Right ventricle myocardium inferior (tissue), 1 donor: ENCODE measurements at regions not wholly inside any gene's neighbourhood (a gene's known extent, or its start where the extent isn't known, plus 50 kb on each side); places are given as distances from the start of the nearest gene placed in this dataset.
A peak's percentile ranks its signal among the peaks of the same experiment; 100 is the strongest.
"Not testable (repeated sequence)": the region's sequence is repeated elsewhere in the genome, so short reads cannot be mapped to it uniquely, and the experiment has no call there.

Source experiments
- ATAC-seq: fragments of 200-7000 bp; cut with Tn5 transposase; one replicate; pipeline ENCODE4 v1.9.1; 2020; ENCODE audit warnings: mild to moderate bottlenecking, moderate library complexity
- DNase-seq: peaks from one replicate; pipeline ENCODE4 v3.0.0; 2021; ENCODE audit errors: missing footprints
- intact Hi-C: fragments of 100-400 bp; cut with DNase I; formaldehyde crosslinking; loops from one replicate; pipeline ENCODE4 v1.11.0; 2022
- donor health status: DM: no; HTN: yes; CAD: no; lungs with severe emphysema.

DNA sequence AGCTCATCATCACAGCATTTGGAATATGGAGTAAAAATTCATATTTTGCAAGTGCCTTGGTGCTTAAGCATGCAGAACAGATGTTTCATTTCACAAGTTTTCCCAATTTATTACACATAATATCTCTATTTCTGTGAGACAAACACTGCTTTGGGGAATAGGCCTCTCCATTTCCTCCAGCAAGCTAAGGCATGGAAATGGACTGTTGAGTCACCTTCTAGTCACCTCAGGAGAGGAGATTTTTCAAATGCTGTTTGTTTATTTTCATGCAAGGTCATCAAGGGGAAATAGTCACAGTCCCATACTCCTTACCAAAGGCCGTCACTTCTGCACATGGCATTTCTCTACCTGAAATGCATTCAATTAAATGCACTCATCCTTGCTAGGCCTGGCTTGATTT lies 57.4 kb upstream of the NUTM2D start:
- intact Hi-C loops, DNase-seq, ATAC-seq: not testable (repeated sequence)

DNA sequence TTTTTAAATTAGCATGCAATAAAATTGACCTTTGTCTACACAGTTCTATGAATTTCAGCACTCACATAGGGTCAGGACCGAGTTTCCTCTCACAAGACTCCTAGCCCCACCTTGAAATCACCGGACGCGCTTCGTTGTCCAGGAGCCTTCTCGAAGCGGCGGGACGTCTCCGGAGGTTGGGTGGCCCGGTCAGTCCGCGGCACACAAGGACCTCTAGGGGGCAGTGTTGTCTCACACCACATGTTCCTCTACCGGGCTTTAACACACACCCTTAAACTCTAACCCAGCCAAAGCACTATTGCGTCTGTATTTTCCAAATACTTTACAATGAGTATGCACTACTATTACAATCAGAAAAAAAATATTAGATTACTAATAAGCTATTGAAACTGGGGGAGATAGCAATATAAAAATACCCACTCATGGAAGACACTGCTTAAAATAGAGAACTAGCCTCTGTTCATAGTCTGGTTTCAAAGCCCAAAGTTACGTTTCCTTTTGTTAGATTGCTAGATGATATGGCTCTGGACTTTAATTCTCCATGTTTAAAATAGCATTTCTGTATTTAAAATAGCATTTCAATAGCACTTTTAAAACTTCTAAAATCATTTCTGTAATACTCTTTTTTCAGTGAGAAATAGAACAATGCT lies 56.0 kb upstream of the NUTM2D start:
- intact Hi-C loops, result not testable (repeated sequence)
- DNase-seq, result peak; percentile 80
- peak; percentile 99 for ATAC-seq

DNA sequence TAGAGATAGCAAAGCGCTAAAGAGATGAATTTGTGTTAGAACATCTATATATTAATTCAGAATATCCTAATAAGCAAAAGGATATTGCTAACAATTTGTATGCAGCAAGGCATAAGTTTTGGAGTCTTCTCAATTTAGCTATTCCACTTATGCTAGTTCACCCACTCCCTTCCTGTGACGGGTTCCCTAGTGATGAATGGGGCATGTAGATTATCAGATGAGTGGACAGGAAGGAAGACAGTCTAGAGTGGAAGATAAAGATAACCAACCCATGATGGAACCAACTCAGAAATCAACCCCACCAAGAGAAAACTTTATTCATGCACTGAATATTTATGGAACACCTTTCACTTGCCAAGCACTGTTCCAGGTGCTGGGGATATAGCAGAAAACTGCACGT lies 55.4 kb upstream of the NUTM2D start:
- DNase-seq, intact Hi-C loops, ATAC-seq: not testable (repeated sequence)

DNA sequence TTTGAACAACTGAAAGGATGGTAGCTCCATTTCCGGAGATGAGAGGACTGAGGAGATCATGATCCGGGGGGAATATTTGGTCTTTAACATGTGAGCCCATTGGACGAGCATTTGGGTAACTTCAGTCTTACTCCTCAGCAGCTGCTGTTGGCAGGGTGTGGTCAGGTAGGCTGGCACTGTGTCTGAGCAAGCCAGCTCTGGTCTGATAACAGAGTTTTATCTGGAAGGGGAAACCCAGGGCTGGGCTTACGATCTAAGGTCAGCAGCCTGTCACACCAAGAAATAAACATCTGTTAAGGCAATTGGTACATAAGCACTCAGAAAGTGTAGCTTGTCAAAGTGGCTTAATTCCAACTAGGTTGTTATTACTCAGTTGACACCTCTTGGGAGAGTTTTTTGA lies 53.8 kb upstream of the NUTM2D start:
- ATAC-seq, DNase-seq, intact Hi-C loops: not testable (repeated sequence)

DNA sequence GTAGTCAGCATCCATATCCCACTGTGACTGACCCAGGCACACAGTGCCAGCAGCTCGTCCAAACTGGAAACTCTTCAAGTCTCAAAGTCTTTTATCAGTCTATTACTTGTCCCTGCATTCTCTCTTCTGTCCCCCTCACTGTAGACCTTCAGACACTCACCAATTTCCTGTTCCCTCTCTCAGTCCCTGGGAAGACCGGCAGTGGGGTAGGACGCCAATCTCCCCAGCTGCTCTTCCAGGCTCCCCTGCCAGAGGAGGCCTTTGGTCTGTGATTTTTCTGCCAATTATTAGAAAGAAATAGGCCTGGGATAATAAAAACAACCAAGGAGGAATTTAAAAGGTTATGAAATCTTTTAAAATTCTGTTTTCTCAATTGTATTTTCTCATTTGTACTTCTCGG lies 50.9 kb upstream of the NUTM2D start:
- DNase-seq, intact Hi-C loops: not testable (repeated sequence)
- peak; percentile 46 for ATAC-seq
